ENCODE measurements at regions not wholly inside any gene's neighbourhood (a gene's known extent, or its start where the extent isn't known, plus 50 kb on each side); places are given as distances from the start of the nearest gene placed in this dataset.

GRCh38 chr1:14421295-14421976 is 177.0 kb upstream of the KAZN start:
- H4K20me1 ChIP-seq (ENCODE audit: insufficient read depth, low read length), result no peaks in the 10 kb centered on the region
- H2AFZ ChIP-seq (ENCODE audit: low read length), result no peak overlapping the region
- no peaks in the 10 kb centered on the region for H3K36me3 ChIP-seq (replicated peaks in 1 of 2; ENCODE audit: control insufficient read depth in 1 of 2, insufficient read depth in 2 of 2, low read length in 2 of 2)
- POLR2A ChIA-PET, result no interaction called here
- ATAC-seq (no peak), FAIRE-seq (no peak), DNase-seq (ENCODE audit: low spot score) (no peak)
- in situ Hi-C loops (cut with HindIII; ENCODE audit: extremely low pct_ligation_motif_present, low pct_unique_long_range_greater_than_20kb) (no loop called here), intact Hi-C loops (cut with micrococcal nuclease; ENCODE audit: unreplicated experiment) (no loop called here)
- no peak overlapping the region for H3K27ac ChIP-seq (ENCODE audit: extremely low read length, insufficient read depth, low read length)
- CTCF ChIA-PET (ENCODE audit: low intra/inter-chr PET ratio, low total read pairs), result no interaction called here
- no peak overlapping the region for H3K4me2 ChIP-seq (ENCODE audit: low read depth, low read length)
- H3K4me1 ChIP-seq (ENCODE audit: insufficient read depth, low read length), result no peaks in the 10 kb centered on the region
- H3K79me2 ChIP-seq (ENCODE audit: insufficient read depth, low read length), result no peaks in the 10 kb centered on the region
- H3K9ac ChIP-seq (ENCODE audit: insufficient read depth, low read depth, low read length), result no peak overlapping the region
- H3K9me3 ChIP-seq (ENCODE audit: low read length), result no peaks in the 10 kb centered on the region
- no peak overlapping the region for H3K4me3 ChIP-seq (replicated peaks in 1 of 3; ENCODE audit: insufficient read depth in 1 of 3, low read depth in 2 of 3, low read length in 3 of 3)
- no peaks in the 10 kb centered on the region; a peak in 1 of 5 replicates for H3K27me3 ChIP-seq (ENCODE audit: control insufficient read depth in 1 of 2, insufficient read depth in 2 of 2, low read length in 2 of 2)
- no TSS peak for BruUV-seq (replicated peaks)
- TF ChIP-seq ZNF710 (CRISPR knock-in tag; IDR thresholded peaks at IDR 0.05; ENCODE audit: borderline replicate concordance) (no peak), TOPORS (CRISPR knock-in tag; IDR thresholded peaks at IDR 0.05) (no peak), RBFOX2 (IDR thresholded peaks at IDR 0.05; ENCODE audit: low read depth, low read length) (no peak), ZNF552 (CRISPR knock-in tag; IDR thresholded peaks at IDR 0.05; ENCODE audit: borderline replicate concordance) (no peak), SMAD1 (CRISPR knock-in tag; IDR thresholded peaks at IDR 0.05; ENCODE audit: borderline replicate concordance, low read depth) (no peak), ZBTB38 (CRISPR knock-in tag; IDR thresholded peaks at IDR 0.05) (no peak), ATF5 (CRISPR knock-in tag; IDR thresholded peaks at IDR 0.05; ENCODE audit: low read depth) (no peak), U2AF2 (IDR thresholded peaks at IDR 0.05; ENCODE audit: low read depth, low read length) (no peak), ZNF777 (CRISPR knock-in tag; IDR thresholded peaks at IDR 0.05) (no peak), ZNF550 (CRISPR knock-in tag; IDR thresholded peaks at IDR 0.05; ENCODE audit: borderline replicate concordance) (no peak), PLSCR1 (CRISPR knock-in tag; IDR thresholded peaks at IDR 0.05; ENCODE audit: borderline replicate concordance) (no peak), ZUFSP (CRISPR knock-in tag; IDR thresholded peaks at IDR 0.05; ENCODE audit: borderline replicate concordance) (no peak), PBX3 (CRISPR knock-in tag; IDR thresholded peaks at IDR 0.05; ENCODE audit: borderline replicate concordance) (no peak), MIER2 (CRISPR knock-in tag; IDR thresholded peaks at IDR 0.05) (no peak)
- WGBS (ENCODE audit: low lambda C conversion rate), result 17% methylated on average over 5 of the region's 5 CpGs
